AG09319 (cell line): ENCODE measurements at regions not wholly inside any gene's neighbourhood (a gene's known extent, or its start where the extent isn't known, plus 50 kb on each side); places are given as distances from the start of the nearest gene placed in this dataset.

Source experiments
- DNase-seq: peaks from one replicate; pipeline ENCODE4 v3.0.0-alpha.2; 2010; ENCODE audit warnings: low read depth; ENCODE audit errors: extremely low read depth
- TF ChIP-seq, protein P1 (sequence below): IDR thresholded peaks from 2 replicates; pipeline ENCODE4 v1.5.1; 2011; ENCODE audit warnings: low read depth, mild to moderate bottlenecking, inconsistent platforms, low read length, moderate library complexity

GRCh38 chr11:100573911-100574513, 113.1 kb upstream of the ARHGAP42 start:
- TF ChIP-seq, protein P1, sequence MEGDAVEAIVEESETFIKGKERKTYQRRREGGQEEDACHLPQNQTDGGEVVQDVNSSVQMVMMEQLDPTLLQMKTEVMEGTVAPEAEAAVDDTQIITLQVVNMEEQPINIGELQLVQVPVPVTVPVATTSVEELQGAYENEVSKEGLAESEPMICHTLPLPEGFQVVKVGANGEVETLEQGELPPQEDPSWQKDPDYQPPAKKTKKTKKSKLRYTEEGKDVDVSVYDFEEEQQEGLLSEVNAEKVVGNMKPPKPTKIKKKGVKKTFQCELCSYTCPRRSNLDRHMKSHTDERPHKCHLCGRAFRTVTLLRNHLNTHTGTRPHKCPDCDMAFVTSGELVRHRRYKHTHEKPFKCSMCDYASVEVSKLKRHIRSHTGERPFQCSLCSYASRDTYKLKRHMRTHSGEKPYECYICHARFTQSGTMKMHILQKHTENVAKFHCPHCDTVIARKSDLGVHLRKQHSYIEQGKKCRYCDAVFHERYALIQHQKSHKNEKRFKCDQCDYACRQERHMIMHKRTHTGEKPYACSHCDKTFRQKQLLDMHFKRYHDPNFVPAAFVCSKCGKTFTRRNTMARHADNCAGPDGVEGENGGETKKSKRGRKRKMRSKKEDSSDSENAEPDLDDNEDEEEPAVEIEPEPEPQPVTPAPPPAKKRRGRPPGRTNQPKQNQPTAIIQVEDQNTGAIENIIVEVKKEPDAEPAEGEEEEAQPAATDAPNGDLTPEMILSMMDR: no peak
- DNase-seq: peak; percentile 7

GRCh38 chr11:100574894-100575769, 112.0 kb upstream of the ARHGAP42 start:
- no peak for DNase-seq
- TF ChIP-seq, protein P1: peak; percentile 37

DNA sequence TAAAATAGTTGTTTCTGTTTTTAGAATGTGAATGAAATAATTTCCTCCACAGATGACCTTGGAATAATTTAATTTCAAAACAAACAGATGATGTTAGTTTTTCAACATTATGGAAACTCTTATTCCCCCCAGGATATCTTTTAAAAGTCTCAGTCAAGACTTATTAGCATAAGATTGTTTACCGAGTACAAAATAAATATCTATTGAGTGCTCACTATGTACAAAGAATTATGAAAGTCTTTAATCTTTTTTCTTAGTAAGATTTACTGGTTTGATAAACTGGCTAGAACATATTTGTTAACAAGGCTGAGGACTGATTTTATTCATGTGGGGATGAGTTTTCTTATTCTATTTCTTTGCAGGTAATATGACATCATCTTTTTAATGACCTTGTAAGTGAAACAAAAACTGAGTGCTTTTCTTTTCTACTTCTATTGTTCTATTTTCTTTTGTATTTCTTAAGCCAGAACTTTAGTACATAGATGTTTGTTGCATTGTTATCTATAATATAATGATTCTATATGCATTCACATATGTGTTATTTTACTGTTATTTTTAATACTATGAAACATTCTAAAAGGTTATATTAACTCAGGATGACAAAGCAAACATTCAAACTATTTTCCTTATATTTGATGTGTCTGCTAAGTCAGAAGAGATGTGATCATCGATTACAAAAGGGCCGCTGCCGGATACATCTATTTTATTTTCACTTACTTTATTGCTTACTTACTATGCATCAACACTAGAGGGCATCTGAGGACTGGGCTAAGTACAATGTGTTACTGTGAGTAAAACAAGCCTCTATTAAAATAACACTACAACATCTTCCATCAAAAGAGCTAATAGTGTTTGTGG, 111.0 kb upstream of the ARHGAP42 start:
- no peak for DNase-seq

GRCh38 chr11:100576718-100577021, 110.4 kb upstream of the ARHGAP42 start:
- TF ChIP-seq, protein P1: no peak
- DNase-seq: no peak

More for the DNA sequence above, 111.0 kb upstream of the ARHGAP42 start:
- TF ChIP-seq, protein P1: peak; percentile 77

DNA sequence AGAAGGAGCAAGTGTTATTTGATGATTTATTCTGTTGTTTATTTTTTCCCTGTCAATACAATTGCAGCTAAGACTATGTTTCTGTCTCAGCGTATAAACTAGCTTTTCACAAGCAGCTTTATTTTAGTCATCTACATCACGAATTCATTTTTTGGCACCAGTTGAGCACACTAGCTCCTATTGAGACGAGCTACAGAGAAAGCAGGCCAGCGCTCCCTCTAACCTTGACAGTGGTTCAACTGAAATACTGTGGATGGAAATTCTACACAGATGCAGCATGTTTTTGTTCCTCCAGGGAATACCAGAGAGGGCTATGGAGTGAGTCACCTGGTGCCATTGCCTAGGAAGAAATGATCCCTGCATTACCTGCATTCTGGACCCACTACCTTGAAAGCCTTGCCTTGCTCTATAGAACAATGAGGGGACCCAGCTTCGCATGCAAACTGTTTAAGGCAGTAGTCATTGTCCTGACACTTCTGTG, 108.2 kb upstream of the ARHGAP42 start:
- TF ChIP-seq, protein P1: no peak
- DNase-seq: no peak

DNA sequence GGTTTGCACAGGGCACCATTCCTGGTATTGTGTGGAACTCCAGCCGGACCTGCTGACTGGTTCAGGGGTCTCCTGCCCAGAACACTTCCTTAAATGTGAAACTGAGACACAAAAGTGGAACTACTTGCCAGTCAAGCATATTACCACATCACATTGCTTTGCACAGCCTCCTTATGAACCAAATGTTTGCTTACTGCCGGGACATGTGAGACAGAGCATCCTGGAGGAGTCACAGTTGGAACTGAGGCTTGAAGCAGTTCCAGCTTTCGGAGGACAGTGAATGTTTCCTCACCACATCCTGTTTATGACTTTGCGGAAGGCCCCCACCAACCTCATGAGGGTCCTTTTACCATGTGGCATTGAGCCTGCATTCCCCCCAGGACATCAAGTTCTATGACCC, 105.8 kb upstream of the ARHGAP42 start:
- DNase-seq: no peak
- TF ChIP-seq, protein P1: no peak
